Activated CD8-positive, alpha-beta memory T cell treated with anti-CD3 and anti-CD28 coated beads, Interleukin-2, amount 10 ng/mL, durations not matched to agents 7 days and 5 days (primary cell): ENCODE measurements at regions not wholly inside any gene's neighbourhood (a gene's known extent, or its start where the extent isn't known, plus 50 kb on each side); places are given as distances from the start of the nearest gene placed in this dataset.

ENCODE experiments used
- ATAC-seq: fragments of 150-1000 bp; cut with Tn5 transposase; one replicate; pipeline ENCODE4 v1.10.0; 2021; ENCODE audit warnings: moderate library complexity
- CTCF ChIA-PET: fragments of 350-600 bp; sonication (Branson Sonifier 250); formaldehyde crosslinking; loops from one replicate; lab custom pipeline; 2021; ENCODE audit warnings: antibody characterized with exemption; lab: Charles Lee
- DNase-seq: peaks from one replicate; pipeline ENCODE4 v3.0.0-alpha.2; 2020
- H3K27ac Mint-ChIP-seq: one replicate; pipeline ENCODE4 v1.8.0; 2021; ENCODE audit warnings: mild to moderate bottlenecking, mixed read lengths
- H3K27me3 Mint-ChIP-seq: one replicate; pipeline ENCODE4 v1.8.0; 2021; ENCODE audit warnings: mixed read lengths
- H3K36me3 Mint-ChIP-seq: one replicate; pipeline ENCODE4 v1.8.0; 2021; ENCODE audit warnings: mild to moderate bottlenecking, mixed read lengths
- H3K4me1 Mint-ChIP-seq: one replicate; pipeline ENCODE4 v1.8.0; 2021; ENCODE audit warnings: mixed read lengths
- H3K4me3 Mint-ChIP-seq: one replicate; pipeline ENCODE4 v1.8.0; 2021; ENCODE audit warnings: mild to moderate bottlenecking, moderate library complexity, mixed read lengths
- H3K9me3 Mint-ChIP-seq: one replicate; pipeline ENCODE4 v1.8.0; 2022; ENCODE audit warnings: low read depth, mixed read lengths

DNA sequence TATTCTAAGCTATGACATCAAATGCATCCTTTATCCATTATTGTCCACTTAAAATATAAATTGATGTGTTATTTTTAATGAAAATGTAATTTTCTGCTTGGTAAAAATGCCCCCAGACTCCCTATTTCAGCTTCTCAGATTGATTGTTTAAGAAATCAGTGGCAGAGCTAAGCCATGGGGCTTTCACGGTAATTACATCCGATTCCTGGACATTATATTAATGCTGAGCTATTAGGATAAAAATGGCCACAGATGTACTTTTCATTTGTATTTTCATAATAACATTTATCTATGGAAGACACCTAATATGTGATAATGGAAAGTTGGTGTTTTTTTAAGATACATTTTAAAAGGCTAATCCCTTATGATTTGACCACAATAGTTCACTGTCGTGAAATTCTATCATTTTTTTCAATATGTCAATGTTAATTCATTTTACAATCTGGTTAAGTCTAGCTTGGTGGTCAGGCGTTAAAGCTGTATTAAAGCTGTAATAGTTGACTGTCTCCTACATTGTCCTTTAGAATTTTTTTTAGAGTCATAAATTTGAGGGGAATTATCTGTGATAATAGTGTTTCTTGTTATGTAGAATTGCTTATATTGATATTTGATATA lies 229.0 kb upstream of the UBE2E3 start:
- CTCF ChIA-PET, result no interaction called here
- Mint-ChIP-seq H3K27ac (no peak overlapping the region), H3K36me3 (no peaks in the 10 kb centered on the region), H3K27me3 (no peaks in the 10 kb centered on the region), H3K4me1 (no peaks in the 10 kb centered on the region), H3K9me3 (no peaks in the 10 kb centered on the region), H3K4me3 (no peak overlapping the region)
- no peak for DNase-seq
- ATAC-seq, result no peak

GRCh38 chr2:180747728-180748127 lies 232.7 kb upstream of the UBE2E3 start:
- Mint-ChIP-seq H3K4me1 (no peaks in the 10 kb centered on the region), H3K9me3 (no peaks in the 10 kb centered on the region), H3K36me3 (no peaks in the 10 kb centered on the region), H3K27ac (no peak overlapping the region), H3K27me3 (no peaks in the 10 kb centered on the region), H3K4me3 (no peak overlapping the region)
- CTCF ChIA-PET, result no interaction called here
- no peak for DNase-seq
- no peak for ATAC-seq

DNA sequence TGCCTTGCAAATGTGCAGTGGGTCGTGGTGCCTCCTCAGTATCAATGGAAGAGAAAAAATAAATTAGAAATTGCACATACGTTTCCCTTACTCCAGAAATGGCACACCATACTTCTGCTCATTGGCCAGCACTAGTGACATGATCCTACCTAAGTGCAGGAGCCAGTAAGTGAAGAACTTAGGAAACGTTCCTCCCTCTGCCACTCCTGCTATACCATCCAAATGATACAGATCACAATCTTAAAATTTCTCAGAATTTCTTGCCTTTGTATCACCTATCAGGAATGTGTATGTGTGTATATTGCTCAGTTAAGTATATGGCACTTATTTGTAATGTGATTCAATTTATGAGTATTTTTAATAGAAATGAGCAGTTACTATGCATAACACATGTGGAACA lies 237.0 kb upstream of the UBE2E3 start:
- H3K9me3 Mint-ChIP-seq, result no peaks in the 10 kb centered on the region
- H3K4me1 Mint-ChIP-seq, result no peaks in the 10 kb centered on the region
- no peak overlapping the region for H3K4me3 Mint-ChIP-seq
- no peak for ATAC-seq
- no peak overlapping the region for H3K27ac Mint-ChIP-seq
- no peaks in the 10 kb centered on the region for H3K36me3 Mint-ChIP-seq
- no peak for DNase-seq
- H3K27me3 Mint-ChIP-seq, result no peaks in the 10 kb centered on the region
- CTCF ChIA-PET, result no interaction called here

DNA sequence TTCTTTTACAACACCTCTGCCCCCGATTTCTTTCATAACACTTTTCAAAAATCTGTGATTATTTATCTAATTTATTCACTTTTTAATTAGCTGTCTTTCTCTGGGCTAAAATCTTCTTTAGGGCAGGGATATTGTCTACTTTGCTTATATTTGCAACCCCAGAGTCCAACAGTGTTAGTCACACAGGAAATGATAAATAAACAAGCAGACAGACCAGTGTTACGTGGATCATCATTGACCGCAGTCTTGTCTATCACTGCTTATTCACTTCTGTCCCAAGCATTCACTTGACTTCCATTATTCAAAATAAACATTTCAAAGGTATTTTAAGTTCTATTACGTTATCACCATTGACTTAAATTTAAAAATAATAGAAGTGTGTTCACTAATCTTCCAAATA lies 237.6 kb upstream of the UBE2E3 start:
- CTCF ChIA-PET, result no interaction called here
- no peak for DNase-seq
- ATAC-seq, result no peak
- H3K4me3 Mint-ChIP-seq, result no peak overlapping the region
- no peaks in the 10 kb centered on the region for H3K36me3 Mint-ChIP-seq
- peaks cover 2% of the 10 kb centered on the region for H3K27me3 Mint-ChIP-seq
- H3K9me3 Mint-ChIP-seq, result no peaks in the 10 kb centered on the region
- no peak overlapping the region for H3K27ac Mint-ChIP-seq
- no peaks in the 10 kb centered on the region for H3K4me1 Mint-ChIP-seq

GRCh38 chr2:180739070-180739469 lies 241.3 kb upstream of the UBE2E3 start:
- Mint-ChIP-seq H3K36me3 (no peaks in the 10 kb centered on the region), H3K27ac (no peak overlapping the region), H3K4me1 (no peaks in the 10 kb centered on the region), H3K27me3 (peaks cover 14% of the 10 kb centered on the region), H3K9me3 (no peaks in the 10 kb centered on the region), H3K4me3 (no peak overlapping the region)
- CTCF ChIA-PET, result interaction anchor here (1.2 kb wide), 1 partner anchor 11 kb away, joined by 4 read pairs; no protein-coding TSS in a partner anchor
- DNase-seq (no peak), ATAC-seq (no peak)

DNA sequence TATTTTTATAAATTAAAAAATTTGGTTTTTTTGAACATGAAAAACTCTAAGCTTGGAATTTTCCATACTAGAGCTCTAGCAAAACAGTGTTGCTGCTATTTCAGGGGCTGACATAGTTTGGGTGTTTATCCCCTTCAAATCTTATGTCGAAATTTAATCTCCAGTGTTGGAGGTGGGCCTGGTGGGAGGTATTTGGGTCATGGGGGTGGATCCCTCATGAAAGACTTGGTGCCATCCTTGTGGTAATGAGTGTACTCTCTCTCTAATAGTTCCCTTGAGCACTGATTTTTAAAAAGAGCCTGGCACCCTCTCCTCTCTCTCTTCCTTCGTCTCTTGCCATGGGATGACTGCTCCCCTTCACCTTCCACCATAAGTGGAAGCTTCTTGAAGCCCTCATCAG lies 244.6 kb upstream of the UBE2E3 start:
- no peak overlapping the region for H3K27ac Mint-ChIP-seq
- H3K27me3 Mint-ChIP-seq, result peaks cover 18% of the 10 kb centered on the region
- H3K36me3 Mint-ChIP-seq, result no peaks in the 10 kb centered on the region
- H3K9me3 Mint-ChIP-seq, result no peaks in the 10 kb centered on the region
- CTCF ChIA-PET, result no interaction called here
- no peaks in the 10 kb centered on the region for H3K4me1 Mint-ChIP-seq
- no peak overlapping the region for H3K4me3 Mint-ChIP-seq
- ATAC-seq (no peak), DNase-seq (no peak)

DNA sequence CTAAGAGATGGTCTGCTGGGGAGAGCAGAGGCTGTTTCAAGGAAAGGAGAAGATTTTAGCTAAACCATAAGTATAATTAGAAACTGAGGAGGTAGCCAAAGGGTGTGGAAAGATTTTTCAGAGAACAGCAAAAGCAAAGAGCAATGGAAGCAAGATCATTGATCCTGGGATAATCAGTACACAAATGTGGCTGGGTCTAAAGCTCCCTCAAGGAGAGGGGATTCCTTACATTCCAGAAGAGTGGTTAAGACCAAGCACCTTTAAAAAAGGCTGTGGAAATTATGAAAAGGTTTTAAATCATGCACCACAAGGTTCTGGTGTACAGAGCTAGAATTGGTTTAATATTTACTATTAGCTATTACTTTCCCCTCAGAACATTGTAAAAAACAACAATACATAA lies 246.0 kb upstream of the UBE2E3 start:
- H3K9me3 Mint-ChIP-seq, result no peaks in the 10 kb centered on the region
- peaks cover 19% of the 10 kb centered on the region for H3K27me3 Mint-ChIP-seq
- CTCF ChIA-PET, result no interaction called here
- ATAC-seq (no peak), DNase-seq (no peak)
- H3K4me1 Mint-ChIP-seq, result no peaks in the 10 kb centered on the region
- H3K4me3 Mint-ChIP-seq, result no peak overlapping the region
- H3K27ac Mint-ChIP-seq, result no peak overlapping the region
- H3K36me3 Mint-ChIP-seq, result no peaks in the 10 kb centered on the region

DNA sequence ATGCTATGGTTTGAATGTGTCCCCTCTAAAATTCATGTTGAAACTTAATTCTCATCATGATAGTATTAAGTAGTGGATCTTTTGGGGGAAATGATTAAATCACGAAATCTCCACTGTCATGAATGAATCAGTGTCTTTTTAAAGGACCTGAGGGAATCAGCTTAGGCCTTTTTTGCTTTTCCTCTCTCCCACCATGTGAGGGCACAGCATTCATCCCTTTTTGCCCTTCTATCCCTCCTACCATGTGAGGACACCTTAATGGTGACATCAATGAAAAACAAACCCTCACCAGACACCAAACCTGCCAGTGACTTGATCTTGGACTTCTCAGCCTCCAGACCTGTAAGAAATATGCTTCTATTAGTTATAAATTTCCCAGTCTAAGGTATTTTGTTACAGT lies 247.1 kb upstream of the UBE2E3 start:
- no peaks in the 10 kb centered on the region for H3K4me1 Mint-ChIP-seq
- no peak overlapping the region for H3K4me3 Mint-ChIP-seq
- H3K27ac Mint-ChIP-seq, result no peak overlapping the region
- CTCF ChIA-PET, result no interaction called here
- no peaks in the 10 kb centered on the region for H3K36me3 Mint-ChIP-seq
- H3K27me3 Mint-ChIP-seq, result peaks cover 19% of the 10 kb centered on the region
- ATAC-seq (no peak), DNase-seq (no peak)
- no peaks in the 10 kb centered on the region for H3K9me3 Mint-ChIP-seq

GRCh38 chr2:180732337-180732736 lies 248.1 kb upstream of the UBE2E3 start:
- no peak for DNase-seq
- Mint-ChIP-seq H3K36me3 (no peaks in the 10 kb centered on the region), H3K4me3 (no peak overlapping the region), H3K9me3 (no peaks in the 10 kb centered on the region), H3K27ac (no peak overlapping the region), H3K4me1 (no peaks in the 10 kb centered on the region), H3K27me3 (peaks cover 17% of the 10 kb centered on the region)
- ATAC-seq, result no peak
- CTCF ChIA-PET, result no interaction called here

- no peak for ATAC-seq
- H3K4me1 Mint-ChIP-seq, result no peaks in the 10 kb centered on the region
- H3K4me3 Mint-ChIP-seq, result no peak overlapping the region
- CTCF ChIA-PET, result no interaction called here
- H3K36me3 Mint-ChIP-seq, result no peaks in the 10 kb centered on the region
- no peak overlapping the region for H3K27ac Mint-ChIP-seq
- peaks cover 13% of the 10 kb centered on the region for H3K27me3 Mint-ChIP-seq
- H3K9me3 Mint-ChIP-seq, result no peaks in the 10 kb centered on the region
- DNase-seq, result no peak
These were observed 249.4 kb upstream of the UBE2E3 start for GRCh38 chr2:180730976-180731375.

DNA sequence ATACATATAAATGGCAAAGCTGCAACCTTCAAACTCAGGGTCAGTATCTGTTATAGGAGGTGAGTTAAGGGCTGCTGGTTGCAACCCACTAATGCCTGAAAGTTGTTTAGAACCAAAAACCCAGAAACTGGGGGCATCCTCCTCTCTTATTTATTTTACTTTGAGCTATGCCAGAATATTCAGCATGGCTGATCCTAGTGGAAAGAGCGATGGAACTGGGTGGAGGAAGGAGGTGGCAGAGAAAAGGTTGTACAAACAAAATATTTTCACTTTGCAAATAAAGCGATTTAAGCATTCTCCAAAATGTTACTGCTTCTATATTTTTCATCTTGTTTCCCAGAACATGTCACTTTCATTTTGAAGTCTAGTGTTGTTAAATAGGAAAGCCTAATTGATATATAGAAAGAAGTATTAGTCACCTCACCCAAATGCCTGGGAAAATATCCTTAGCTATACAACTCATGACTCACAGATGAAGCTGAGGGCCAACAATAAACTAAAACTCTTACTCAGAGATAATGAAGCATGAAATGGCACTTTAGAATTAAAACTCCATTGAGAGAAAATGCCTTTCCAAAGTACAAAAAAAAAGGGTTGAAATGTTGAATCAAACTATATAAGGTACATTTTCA lies 251.4 kb upstream of the UBE2E3 start:
- no peaks in the 10 kb centered on the region for H3K4me1 Mint-ChIP-seq
- H3K36me3 Mint-ChIP-seq, result no peaks in the 10 kb centered on the region
- H3K27ac Mint-ChIP-seq, result no peak overlapping the region
- peaks cover 5% of the 10 kb centered on the region for H3K27me3 Mint-ChIP-seq
- DNase-seq, result no peak
- H3K4me3 Mint-ChIP-seq, result no peak overlapping the region
- no peak for ATAC-seq
- CTCF ChIA-PET, result interaction anchor here (0.9 to 1.2 kb wide), 2 partner anchors 10 to 330 kb away, joined by 3 to 4 read pairs; no protein-coding TSS in a partner anchor
- H3K9me3 Mint-ChIP-seq, result no peaks in the 10 kb centered on the region

GRCh38 chr2:180723712-180724111 lies 256.7 kb upstream of the UBE2E3 start:
- DNase-seq (no peak), ATAC-seq (no peak)
- Mint-ChIP-seq H3K9me3 (no peaks in the 10 kb centered on the region), H3K27me3 (peaks cover 2% of the 10 kb centered on the region), H3K27ac (no peak overlapping the region), H3K4me3 (no peak overlapping the region), H3K4me1 (no peaks in the 10 kb centered on the region), H3K36me3 (no peaks in the 10 kb centered on the region)
- CTCF ChIA-PET, result no interaction called here

DNA sequence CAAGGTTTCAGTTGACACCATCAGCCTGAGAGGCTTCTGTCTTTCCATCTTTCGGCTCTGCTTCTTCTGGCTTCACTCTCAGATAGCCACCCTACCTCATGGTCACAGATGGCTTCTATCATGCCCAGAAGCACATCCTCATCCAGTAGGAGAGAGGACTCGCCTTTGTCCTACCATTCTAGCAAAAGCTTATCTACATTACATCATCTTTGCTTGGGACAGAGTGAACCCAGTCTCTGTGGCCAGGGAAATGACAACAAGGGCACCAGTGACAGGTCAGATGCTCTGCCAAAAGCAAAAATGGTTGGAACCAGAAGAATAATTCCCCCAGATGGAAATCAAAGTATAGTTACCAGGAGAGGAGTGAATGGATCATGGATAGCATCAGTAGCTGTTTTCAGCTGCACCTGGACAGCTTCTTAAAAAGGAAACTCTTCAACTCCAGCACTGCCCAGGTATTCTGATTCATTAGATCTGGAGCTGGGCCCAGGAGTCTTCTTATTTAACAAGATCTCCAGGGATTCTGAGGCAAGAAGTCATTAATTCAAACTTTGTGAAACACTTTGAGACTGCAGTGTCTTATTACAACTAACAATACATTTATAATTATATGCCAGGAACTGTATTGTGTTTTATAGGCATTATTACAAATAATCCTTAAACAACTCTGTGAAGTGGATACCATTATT lies 257.7 kb upstream of the UBE2E3 start:
- no peaks in the 10 kb centered on the region for H3K36me3 Mint-ChIP-seq
- no peak for ATAC-seq
- H3K27me3 Mint-ChIP-seq, result peaks cover 2% of the 10 kb centered on the region
- CTCF ChIA-PET, result no interaction called here
- H3K4me1 Mint-ChIP-seq, result no peaks in the 10 kb centered on the region
- H3K4me3 Mint-ChIP-seq, result no peak overlapping the region
- no peak overlapping the region for H3K27ac Mint-ChIP-seq
- DNase-seq, result no peak
- H3K9me3 Mint-ChIP-seq, result no peaks in the 10 kb centered on the region

DNA sequence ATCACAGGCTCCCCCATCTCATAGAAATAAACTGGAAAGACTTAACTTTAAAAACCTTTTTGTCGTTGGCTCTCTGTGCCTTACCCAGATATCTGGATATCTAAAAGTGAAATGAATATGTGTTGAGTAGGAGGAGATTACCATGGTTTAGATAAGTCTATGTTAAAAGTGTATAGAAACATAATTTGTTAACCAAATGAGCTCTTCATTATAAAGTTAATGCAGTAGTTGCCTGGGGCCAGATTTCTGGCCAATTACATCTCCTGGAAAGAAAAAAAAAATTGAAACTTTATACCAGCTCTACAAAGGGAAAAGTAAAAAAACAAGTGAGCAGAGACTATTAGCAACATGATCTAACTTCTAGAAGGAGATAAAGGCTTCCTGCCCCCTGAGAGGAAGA lies 259.6 kb upstream of the UBE2E3 start:
- Mint-ChIP-seq H3K9me3 (no peaks in the 10 kb centered on the region), H3K36me3 (no peaks in the 10 kb centered on the region), H3K27me3 (peaks cover 2% of the 10 kb centered on the region), H3K4me3 (no peak overlapping the region), H3K4me1 (no peaks in the 10 kb centered on the region), H3K27ac (no peak overlapping the region)
- CTCF ChIA-PET, result no interaction called here
- ATAC-seq (no peak), DNase-seq (no peak)
